HEK293T (cell line): ENCODE measurements at regions not wholly inside any gene's neighbourhood (a gene's known extent, or its start where the extent isn't known, plus 50 kb on each side); places are given as distances from the start of the nearest gene placed in this dataset.

Experiments
- CTCF ChIA-PET: fragments of 350-600 bp; formaldehyde crosslinking; extraction: SDS; loops from one replicate; lab custom pipeline; 2021; ENCODE audit warnings: antibody characterized with exemption, inconsistent platforms; lab: Yijun Ruan, JAX
- POLR2A ChIA-PET: fragments of 350-600 bp; formaldehyde crosslinking; extraction: SDS; loops from one replicate; lab custom pipeline; 2020; ENCODE audit warnings: antibody characterized with exemption, inconsistent platforms; lab: Yijun Ruan, JAX
- DNase-seq: peaks from one replicate; pipeline ENCODE4 v3.0.0; 2012; ENCODE audit warnings: mixed read lengths; ENCODE audit errors: extremely low spot score
- ARNT ChIP-seq: fragments of 450-650 bp; IDR thresholded peaks from 2 replicates; pipeline ENCODE4 v1.6.1; 2017; ENCODE audit warnings: mild to moderate bottlenecking
- BHLHE40 ChIP-seq: fragments of 450-650 bp; IDR thresholded peaks from 2 replicates; pipeline ENCODE4 v1.6.1; 2016; ENCODE audit warnings: mild to moderate bottlenecking, moderate library complexity, borderline replicate concordance
- CTBP1 ChIP-seq: fragments of 450-650 bp; IDR thresholded peaks from 2 replicates; pipeline ENCODE4 v1.6.1; 2016; ENCODE audit warnings: borderline replicate concordance
- ELF4 ChIP-seq: fragments of 450-650 bp; IDR thresholded peaks from 2 replicates; pipeline ENCODE4 v1.6.1; 2017; ENCODE audit warnings: antibody characterized with exemption
- FOXA1 ChIP-seq: fragments of 450-650 bp; IDR thresholded peaks from 2 replicates; pipeline ENCODE4 v1.6.1; 2016; ENCODE audit warnings: mild to moderate bottlenecking
- FOXK2 ChIP-seq: fragments of 450-650 bp; IDR thresholded peaks from 2 replicates; pipeline ENCODE4 v1.6.1; 2016; ENCODE audit warnings: mild to moderate bottlenecking
- FOXM1 ChIP-seq: fragments of 450-650 bp; IDR thresholded peaks from 2 replicates; pipeline ENCODE4 v1.6.1; 2017; ENCODE audit warnings: mild to moderate bottlenecking, borderline replicate concordance
- HDGF ChIP-seq: fragments of 450-650 bp; IDR thresholded peaks from 2 replicates; pipeline ENCODE4 v1.6.1; 2017; ENCODE audit warnings: antibody characterized with exemption, borderline replicate concordance
- L3MBTL2 ChIP-seq: fragments of 450-650 bp; conservative IDR thresholded peaks from 2 replicates; pipeline ENCODE4 v1.6.1; 2016; ENCODE audit warnings: mild to moderate bottlenecking
- LEF1 ChIP-seq: fragments of 450-650 bp; IDR thresholded peaks from 2 replicates; pipeline ENCODE4 v1.6.1; 2017; ENCODE audit warnings: mild to moderate bottlenecking, borderline replicate concordance
- NFRKB ChIP-seq: fragments of 450-650 bp; IDR thresholded peaks from 2 replicates; pipeline ENCODE4 v1.6.1; 2016; ENCODE audit warnings: mild to moderate bottlenecking, moderate library complexity
- PKNOX1 ChIP-seq: fragments of 450-650 bp; IDR thresholded peaks from 2 replicates; pipeline ENCODE4 v1.6.1; 2016
- SP1 ChIP-seq: fragments of 450-650 bp; IDR thresholded peaks from 2 replicates; pipeline ENCODE4 v1.6.1; 2017
- TARDBP ChIP-seq: fragments of 450-650 bp; IDR thresholded peaks from 2 replicates; pipeline ENCODE4 v1.6.1; 2016
- ZNF384 ChIP-seq: fragments of 450-650 bp; IDR thresholded peaks from 2 replicates; pipeline ENCODE4 v1.6.1; 2016

- ChIA-PET POLR2A (no interaction called here), CTCF (no interaction called here)
- no peak for TF ChIP-seq BHLHE40
- no peak for DNase-seq
Observed at GRCh38 chr12:74981541-74981940, 228.1 kb downstream of the KCNC2 start.

- ChIA-PET POLR2A (no interaction called here), CTCF (no interaction called here)
- TF ChIP-seq TARDBP, result no peak
- DNase-seq, result no peak
Observed at GRCh38 chr12:74983917-74984316, 225.7 kb downstream of the KCNC2 start.

- ChIA-PET POLR2A (no interaction called here), CTCF (no interaction called here)
- TF ChIP-seq BHLHE40 (no peak), ZNF384 (no peak), LEF1 (no peak), CTBP1 (no peak), PKNOX1 (no peak)
- no peak for DNase-seq
Observed at GRCh38 chr12:74984631-74985030, 225.0 kb downstream of the KCNC2 start.

GRCh38 chr12:74985293-74985985, 224.2 kb downstream of the KCNC2 start:
- ChIA-PET POLR2A (no interaction called here), CTCF (no interaction called here)
- no peak for TF ChIP-seq FOXA1
- no peak for TF ChIP-seq FOXM1
- no peak for TF ChIP-seq BHLHE40
- TF ChIP-seq ELF4, result no peak
- no peak for TF ChIP-seq L3MBTL2
- DNase-seq, result no peak

GRCh38 chr12:74985986-74986319, 223.7 kb downstream of the KCNC2 start:
- POLR2A ChIA-PET, result no interaction called here

GRCh38 chr12:74988156-74988555, 221.5 kb downstream of the KCNC2 start:
- ChIA-PET CTCF (no interaction called here), POLR2A (no interaction called here)
- no peak for DNase-seq
- no peak for TF ChIP-seq CTBP1
- TF ChIP-seq ARNT, result no peak
- TF ChIP-seq FOXK2, result no peak
- no peak for TF ChIP-seq L3MBTL2
- no peak for TF ChIP-seq FOXA1
- no peak for TF ChIP-seq ELF4

More at GRCh38 chr12:74985986-74986319, 223.7 kb downstream of the KCNC2 start:
- DNase-seq, result no peak
- CTCF ChIA-PET, result no interaction called here
- no peak for TF ChIP-seq ZNF384
- TF ChIP-seq ELF4, result no peak
- TF ChIP-seq CTBP1, result no peak
- no peak for TF ChIP-seq TARDBP
- no peak for TF ChIP-seq FOXM1
- no peak for TF ChIP-seq FOXA1
- no peak for TF ChIP-seq PKNOX1
- no peak for TF ChIP-seq L3MBTL2
- no peak for TF ChIP-seq NFRKB
- no peak for TF ChIP-seq HDGF
- no peak for TF ChIP-seq LEF1
- no peak for TF ChIP-seq SP1
